SK-N-SH (cell line): ENCODE measurements at regions not wholly inside any gene's neighbourhood (a gene's known extent, or its start where the extent isn't known, plus 50 kb on each side); places are given as distances from the start of the nearest gene placed in this dataset.

Experiments
- CTCF ChIA-PET: fragments of 300-600, 350-600 bp; formaldehyde crosslinking; extraction: SDS; loops from one replicate; lab custom pipeline; 2021; lab: Yijun Ruan, JAX
- POLR2A ChIA-PET: fragments of 350-600 bp; sonication (Branson Sonifier 250); formaldehyde crosslinking; extraction: SDS; loops from one replicate; lab custom pipeline; 2020; ENCODE audit warnings: antibody characterized with exemption, inconsistent platforms; lab: Yijun Ruan, JAX
- DNase-seq: peaks from one replicate; pipeline ENCODE4 v3.0.0; 2012
- H2AFZ ChIP-seq: fragments of 200-600 bp; sonication (generic); 2 replicates; pipeline ENCODE4 v1.8.1; 2016; ENCODE audit warnings: antibody characterized with exemption, mild to moderate bottlenecking, low read depth
- H3F3A ChIP-seq: fragments of 200-600 bp; sonication (generic); replicated peaks from 2 replicates; pipeline ENCODE3; 2016; ENCODE audit warnings: antibody characterized with exemption, mild to moderate bottlenecking; ENCODE audit not compliant: insufficient read depth
- H3K27ac ChIP-seq, 2 experiments: fragments of 200-500 bp in 1 of 2; fragments of 200-600 bp in 1 of 2; sonication (Bioruptor generic) in 1 of 2; sonication (generic), shearing (Covaris generic) in 1 of 2; 2 replicates each; pipeline versions ENCODE4 v1.5.1 to v1.6.1; 2014 to 2016; ENCODE audit warnings: low read depth in 2 of 2, inconsistent platforms in 1 of 2, low read length in 1 of 2, mild to moderate bottlenecking in 1 of 2, mixed read lengths in 1 of 2
- H3K27me3 ChIP-seq: fragments of 200-600 bp; sonication (generic), shearing (Covaris generic); 2 replicates; pipeline ENCODE4 v1.6.1; 2016; ENCODE audit warnings: mixed run types; ENCODE audit not compliant: insufficient read depth
- H3K36me3 ChIP-seq, 2 experiments: fragments of 200-500 bp in 1 of 2; fragments of 200-600 bp in 1 of 2; sonication (Bioruptor generic) in 1 of 2; sonication (generic) in 1 of 2; replicated peaks in 1 of 2; 2 replicates each; pipeline versions ENCODE3 to v1.5.1; 2014 to 2016; ENCODE audit warnings: low read length in 1 of 2, mild to moderate bottlenecking in 1 of 2; ENCODE audit not compliant: insufficient read depth in 2 of 2, control insufficient read depth in 1 of 2
- H3K4me1 ChIP-seq, 2 experiments: fragments of 200-500 bp in 1 of 2; fragments of 200-600 bp in 1 of 2; sonication (Bioruptor generic) in 1 of 2; sonication (generic), shearing (Covaris generic) in 1 of 2; 2 replicates each; pipeline versions ENCODE4 v1.5.1 to v1.6.1; 2014 to 2016; ENCODE audit warnings: low read depth in 1 of 2, low read length in 1 of 2, mixed run types in 1 of 2; ENCODE audit not compliant: insufficient read depth in 2 of 2, control insufficient read depth in 1 of 2
- H3K4me2 ChIP-seq: fragments of 200-600 bp; sonication (generic), shearing (Covaris generic); 2 replicates; pipeline ENCODE4 v1.6.1; 2017; ENCODE audit warnings: mixed run types
- H3K4me3 ChIP-seq, 2 experiments: fragments of 200-500 bp in 1 of 2; fragments of 200-600 bp in 1 of 2; sonication (Bioruptor generic) in 1 of 2; sonication (generic), shearing (Covaris generic) in 1 of 2; 2 replicates each; pipeline versions ENCODE4 v1.5.1 to v1.8.1; 2014 to 2016; ENCODE audit warnings: low read depth in 2 of 2, inconsistent platforms in 1 of 2, low read length in 1 of 2, mild to moderate bottlenecking in 1 of 2, mixed read lengths in 1 of 2, moderate library complexity in 1 of 2
- H3K79me2 ChIP-seq: fragments of 200-600 bp; sonication (generic); 2 replicates; pipeline ENCODE4 v1.8.1; 2017; ENCODE audit warnings: mild to moderate bottlenecking; ENCODE audit not compliant: insufficient read depth
- H3K9ac ChIP-seq: fragments of 200-600 bp; sonication (generic); 2 replicates; pipeline ENCODE4 v1.6.1; 2017; ENCODE audit warnings: mixed run types
- H3K9me2 ChIP-seq: fragments of 200-600 bp; sonication (generic); 2 replicates; pipeline ENCODE4 v1.6.1; 2017; ENCODE audit warnings: mixed run types
- H3K9me3 ChIP-seq: fragments of 200-600 bp; sonication (generic); 2 replicates; pipeline ENCODE4 v1.6.1; 2017; ENCODE audit warnings: mixed run types, mild to moderate bottlenecking, moderate library complexity
- H4K20me1 ChIP-seq: fragments of 200-600 bp; sonication (generic); 2 replicates; pipeline ENCODE4 v1.6.1; 2017; ENCODE audit warnings: mild to moderate bottlenecking, mixed run types; ENCODE audit not compliant: insufficient read depth
- CHD2 ChIP-seq: fragments of 150-350 bp; IDR thresholded peaks from 2 replicates; pipeline ENCODE4 v1.6.1; 2018; ENCODE audit warnings: low read length; ENCODE audit not compliant: partially characterized antibody
- EP300 ChIP-seq, 2 experiments: IDR thresholded peaks; 2 replicates each; pipeline versions ENCODE4 v1.4.0 to v1.6.1; 2012; ENCODE audit warnings: borderline replicate concordance in 1 of 2, low read depth in 1 of 2, low read length in 1 of 2
- EZH2phosphoT487 ChIP-seq: fragments of 200-600 bp; sonication (generic); IDR thresholded peaks from 2 replicates; pipeline ENCODE4 v1.6.1; 2017; ENCODE audit warnings: low read depth, mixed run types, mild to moderate bottlenecking, antibody characterized with exemption, moderate library complexity, borderline replicate concordance
- FOSL2 ChIP-seq: IDR thresholded peaks from 2 replicates; pipeline ENCODE4 v1.4.0; 2012; ENCODE audit warnings: low read depth, mild to moderate bottlenecking, moderate library complexity, borderline replicate concordance
- FOXJ3 ChIP-seq: sonication (generic); formaldehyde crosslinking; IDR thresholded peaks from 2 replicates; pipeline ENCODE4 v1.5.1; 2020; ENCODE audit warnings: mild to moderate bottlenecking, missing genetic modification reagents
- GABPA ChIP-seq: IDR thresholded peaks from 2 replicates; pipeline ENCODE4 v1.4.0; 2012; ENCODE audit warnings: low read depth, mild to moderate bottlenecking
- GATA2 ChIP-seq: sonication (generic); formaldehyde crosslinking; IDR thresholded peaks from 2 replicates; pipeline ENCODE4 v1.5.0; 2020; ENCODE audit warnings: mild to moderate bottlenecking, missing genetic modification reagents
- JUND ChIP-seq: IDR thresholded peaks from 2 replicates; pipeline ENCODE4 v1.4.0; 2012
- MEF2A ChIP-seq: IDR thresholded peaks from 2 replicates; pipeline ENCODE4 v1.4.0; 2012; ENCODE audit warnings: low read depth, borderline replicate concordance
- NFIC ChIP-seq: IDR thresholded peaks from 2 replicates; pipeline ENCODE4 v1.4.0; 2012; ENCODE audit warnings: borderline replicate concordance
- NRF1 ChIP-seq: IDR thresholded peaks from 2 replicates; pipeline ENCODE4 v1.6.1; 2012; ENCODE audit warnings: low read depth, mild to moderate bottlenecking, low read length
- POLR2AphosphoS5 ChIP-seq: IDR thresholded peaks from 2 replicates; pipeline ENCODE4 v1.6.1; 2012; ENCODE audit warnings: low read depth, low read length
- RAD21 ChIP-seq: IDR thresholded peaks from 2 replicates; pipeline ENCODE4 v1.6.1; 2012; ENCODE audit warnings: mild to moderate bottlenecking, low read length
- RCOR1 ChIP-seq: fragments of 150-350 bp; IDR thresholded peaks from 2 replicates; pipeline ENCODE4 v1.6.1; 2017; ENCODE audit warnings: antibody characterized with exemption, low read length
- RXRA ChIP-seq: IDR thresholded peaks from 2 replicates; pipeline ENCODE4 v1.4.0; 2012; ENCODE audit warnings: low read depth, mild to moderate bottlenecking, borderline replicate concordance
- TAF1 ChIP-seq: IDR thresholded peaks from 2 replicates; pipeline ENCODE4 v1.6.1; 2012; ENCODE audit warnings: low read depth, mild to moderate bottlenecking, low read length, moderate library complexity, borderline replicate concordance
- TEAD4 ChIP-seq: IDR thresholded peaks from 2 replicates; pipeline ENCODE4 v1.4.0; 2012; ENCODE audit warnings: mild to moderate bottlenecking, borderline replicate concordance; ENCODE audit not compliant: insufficient read depth
- YY1 ChIP-seq: IDR thresholded peaks from 2 replicates; pipeline ENCODE4 v1.4.0; 2012; ENCODE audit warnings: low read depth, mild to moderate bottlenecking
- WGBS: methylation state at CpG from one replicate; pipeline ENCODE4 v1.1.6; 2017; ENCODE audit warnings: low lambda C conversion rate; 5-methylcytosine and 5-hydroxymethylcytosine counted together
- TF ChIP-seq, protein P1 (sequence below): fragments of 200-600 bp; sonication (generic); IDR thresholded peaks from 2 replicates; pipeline ENCODE4 v1.6.1; 2017; ENCODE audit warnings: antibody characterized with exemption, mild to moderate bottlenecking, moderate library complexity
- TF ChIP-seq, protein P2 (sequence below): fragments of 150-350 bp; IDR thresholded peaks from 2 replicates; pipeline ENCODE4 v1.6.1; 2016; ENCODE audit warnings: mild to moderate bottlenecking, low read depth, low read length
- TF ChIP-seq, protein P3 (sequence below): IDR thresholded peaks from 2 replicates; pipeline ENCODE4 v1.4.0; 2012; ENCODE audit warnings: low read depth, borderline replicate concordance
- TF ChIP-seq, protein P4 (sequence below): IDR thresholded peaks from 2 replicates; pipeline ENCODE4 v1.4.0; 2012; ENCODE audit warnings: low read depth, borderline replicate concordance
- TF ChIP-seq, protein P5 (sequence below): IDR thresholded peaks from 2 replicates; pipeline ENCODE4 v1.4.0; 2012; ENCODE audit warnings: low read depth
- TF ChIP-seq, protein P6 (sequence below): IDR thresholded peaks from 2 replicates; pipeline ENCODE4; 2012

DNA sequence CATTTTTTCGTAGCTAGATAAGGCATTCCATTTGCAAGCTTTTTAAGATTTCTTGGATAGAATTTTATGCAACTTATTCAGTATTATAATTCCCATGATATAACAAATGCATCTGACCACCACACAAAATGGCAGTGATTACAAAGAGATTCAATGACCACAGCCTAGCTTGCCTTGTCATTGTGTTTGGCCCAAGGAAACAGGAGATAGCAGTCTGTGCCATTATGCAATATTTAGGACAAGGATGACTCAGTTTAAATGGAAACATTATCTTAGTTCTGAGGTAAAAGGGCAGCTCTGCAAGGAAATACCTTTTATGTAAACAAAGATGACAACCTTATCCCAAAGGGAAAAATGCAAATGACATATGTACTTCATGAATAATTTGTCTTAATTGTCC lies 89.8 kb downstream of the NUDT12 start:
- no peaks in the 10 kb centered on the region for H3K9me3 ChIP-seq
- no peak overlapping the region; the same call in 1 of the 2 replicates for H3K4me2 ChIP-seq
- no peaks in the 10 kb centered on the region for H3K27me3 ChIP-seq
- ChIA-PET CTCF (interaction anchor here (0.5 to 3.1 kb wide), 5 partner anchors 216 to 644 kb away, joined by 3 to 14 read pairs (median 7); no protein-coding TSS in a partner anchor), POLR2A (no interaction called here)
- no peaks in the 10 kb centered on the region for H3K79me2 ChIP-seq
- H3K36me3 ChIP-seq: no peaks in the 10 kb centered on the region
- H3K4me1 ChIP-seq: peaks cover 0 to 14% of the 10 kb centered on the region in 2 experiments; a peak in 3 of 4 replicates
- no peak overlapping the region for H3K4me3 ChIP-seq
- H4K20me1 ChIP-seq: no peaks in the 10 kb centered on the region
- 80% methylated on average over 1 of the region's 1 CpG for WGBS
- H2AFZ ChIP-seq: no peak overlapping the region
- no peak overlapping the region for H3K9ac ChIP-seq
- no peak for DNase-seq
- peak overlapping the region in 1 of 2 experiments; percentile 47; a peak in 3 of 4 replicates for H3K27ac ChIP-seq
- peaks cover 12% of the 10 kb centered on the region for H3F3A ChIP-seq
- H3K9me2 ChIP-seq: no peaks in the 10 kb centered on the region
- TF ChIP-seq CHD2 (no peak), FOSL2 (peak; percentile 48; the same call in 1 of the 2 replicates), TEAD4 (0 out of 2 replicates have a peak, but pooled peaks have one; percentile 27), RAD21 (no peak), JUND (peak; percentile 68), MEF2A (no peak), EP300 (IDR thresholded peaks at IDR 0.05; ENCODE audit: borderline replicate concordance in 1 of 2, low read depth in 1 of 2, low read length in 1 of 2) (peak in 1 of 2 experiments; percentile 59; a peak in 2 of 4 replicates), RCOR1 (no peak), YY1 (peak; percentile 47; the same call in 1 of the 2 replicates), NRF1 (no peak), FOXJ3 (CRISPR knock-in tag) (no peak), NFIC (peak; percentile 40; the same call in 1 of the 2 replicates), POLR2AphosphoS5 (no peak), TAF1 (no peak), RXRA (peak; percentile 52; the same call in 1 of the 2 replicates), GABPA (no peak), GATA2 (CRISPR knock-in tag) (no peak), EZH2phosphoT487 (no peak)
- TF ChIP-seq, protein P1, sequence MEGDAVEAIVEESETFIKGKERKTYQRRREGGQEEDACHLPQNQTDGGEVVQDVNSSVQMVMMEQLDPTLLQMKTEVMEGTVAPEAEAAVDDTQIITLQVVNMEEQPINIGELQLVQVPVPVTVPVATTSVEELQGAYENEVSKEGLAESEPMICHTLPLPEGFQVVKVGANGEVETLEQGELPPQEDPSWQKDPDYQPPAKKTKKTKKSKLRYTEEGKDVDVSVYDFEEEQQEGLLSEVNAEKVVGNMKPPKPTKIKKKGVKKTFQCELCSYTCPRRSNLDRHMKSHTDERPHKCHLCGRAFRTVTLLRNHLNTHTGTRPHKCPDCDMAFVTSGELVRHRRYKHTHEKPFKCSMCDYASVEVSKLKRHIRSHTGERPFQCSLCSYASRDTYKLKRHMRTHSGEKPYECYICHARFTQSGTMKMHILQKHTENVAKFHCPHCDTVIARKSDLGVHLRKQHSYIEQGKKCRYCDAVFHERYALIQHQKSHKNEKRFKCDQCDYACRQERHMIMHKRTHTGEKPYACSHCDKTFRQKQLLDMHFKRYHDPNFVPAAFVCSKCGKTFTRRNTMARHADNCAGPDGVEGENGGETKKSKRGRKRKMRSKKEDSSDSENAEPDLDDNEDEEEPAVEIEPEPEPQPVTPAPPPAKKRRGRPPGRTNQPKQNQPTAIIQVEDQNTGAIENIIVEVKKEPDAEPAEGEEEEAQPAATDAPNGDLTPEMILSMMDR: no peak
- TF ChIP-seq, protein P2, sequence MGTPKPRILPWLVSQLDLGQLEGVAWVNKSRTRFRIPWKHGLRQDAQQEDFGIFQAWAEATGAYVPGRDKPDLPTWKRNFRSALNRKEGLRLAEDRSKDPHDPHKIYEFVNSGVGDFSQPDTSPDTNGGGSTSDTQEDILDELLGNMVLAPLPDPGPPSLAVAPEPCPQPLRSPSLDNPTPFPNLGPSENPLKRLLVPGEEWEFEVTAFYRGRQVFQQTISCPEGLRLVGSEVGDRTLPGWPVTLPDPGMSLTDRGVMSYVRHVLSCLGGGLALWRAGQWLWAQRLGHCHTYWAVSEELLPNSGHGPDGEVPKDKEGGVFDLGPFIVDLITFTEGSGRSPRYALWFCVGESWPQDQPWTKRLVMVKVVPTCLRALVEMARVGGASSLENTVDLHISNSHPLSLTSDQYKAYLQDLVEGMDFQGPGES: no peak
- TF ChIP-seq, protein P3, sequence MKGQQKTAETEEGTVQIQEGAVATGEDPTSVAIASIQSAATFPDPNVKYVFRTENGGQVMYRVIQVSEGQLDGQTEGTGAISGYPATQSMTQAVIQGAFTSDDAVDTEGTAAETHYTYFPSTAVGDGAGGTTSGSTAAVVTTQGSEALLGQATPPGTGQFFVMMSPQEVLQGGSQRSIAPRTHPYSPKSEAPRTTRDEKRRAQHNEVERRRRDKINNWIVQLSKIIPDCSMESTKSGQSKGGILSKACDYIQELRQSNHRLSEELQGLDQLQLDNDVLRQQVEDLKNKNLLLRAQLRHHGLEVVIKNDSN: no peak
- TF ChIP-seq, protein P4, sequence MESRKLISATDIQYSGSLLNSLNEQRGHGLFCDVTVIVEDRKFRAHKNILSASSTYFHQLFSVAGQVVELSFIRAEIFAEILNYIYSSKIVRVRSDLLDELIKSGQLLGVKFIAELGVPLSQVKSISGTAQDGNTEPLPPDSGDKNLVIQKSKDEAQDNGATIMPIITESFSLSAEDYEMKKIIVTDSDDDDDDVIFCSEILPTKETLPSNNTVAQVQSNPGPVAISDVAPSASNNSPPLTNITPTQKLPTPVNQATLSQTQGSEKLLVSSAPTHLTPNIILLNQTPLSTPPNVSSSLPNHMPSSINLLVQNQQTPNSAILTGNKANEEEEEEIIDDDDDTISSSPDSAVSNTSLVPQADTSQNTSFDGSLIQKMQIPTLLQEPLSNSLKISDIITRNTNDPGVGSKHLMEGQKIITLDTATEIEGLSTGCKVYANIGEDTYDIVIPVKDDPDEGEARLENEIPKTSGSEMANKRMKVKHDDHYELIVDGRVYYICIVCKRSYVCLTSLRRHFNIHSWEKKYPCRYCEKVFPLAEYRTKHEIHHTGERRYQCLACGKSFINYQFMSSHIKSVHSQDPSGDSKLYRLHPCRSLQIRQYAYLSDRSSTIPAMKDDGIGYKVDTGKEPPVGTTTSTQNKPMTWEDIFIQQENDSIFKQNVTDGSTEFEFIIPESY: no peak
- TF ChIP-seq, protein P5, sequence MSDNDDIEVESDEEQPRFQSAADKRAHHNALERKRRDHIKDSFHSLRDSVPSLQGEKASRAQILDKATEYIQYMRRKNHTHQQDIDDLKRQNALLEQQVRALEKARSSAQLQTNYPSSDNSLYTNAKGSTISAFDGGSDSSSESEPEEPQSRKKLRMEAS: no peak
- TF ChIP-seq, protein P6, sequence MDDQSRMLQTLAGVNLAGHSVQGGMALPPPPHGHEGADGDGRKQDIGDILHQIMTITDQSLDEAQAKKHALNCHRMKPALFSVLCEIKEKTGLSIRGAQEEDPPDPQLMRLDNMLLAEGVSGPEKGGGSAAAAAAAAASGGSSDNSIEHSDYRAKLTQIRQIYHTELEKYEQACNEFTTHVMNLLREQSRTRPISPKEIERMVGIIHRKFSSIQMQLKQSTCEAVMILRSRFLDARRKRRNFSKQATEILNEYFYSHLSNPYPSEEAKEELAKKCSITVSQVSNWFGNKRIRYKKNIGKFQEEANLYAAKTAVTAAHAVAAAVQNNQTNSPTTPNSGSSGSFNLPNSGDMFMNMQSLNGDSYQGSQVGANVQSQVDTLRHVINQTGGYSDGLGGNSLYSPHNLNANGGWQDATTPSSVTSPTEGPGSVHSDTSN: peak; percentile 47; the same call in 1 of the 2 replicates
